B cell (primary cell): ENCODE measurements at regions not wholly inside any gene's neighbourhood (a gene's known extent, or its start where the extent isn't known, plus 50 kb on each side); places are given as distances from the start of the nearest gene placed in this dataset.

Experiments used
- ATAC-seq: fragments of 200-7000 bp; cut with Tn5 transposase; one replicate; pipeline ENCODE4 v1.10.0; 2021; ENCODE audit warnings: low read depth, mild to moderate bottlenecking, moderate number of reproducible peaks, moderate library complexity
- CTCF ChIA-PET: fragments of 350-600 bp; sonication (Branson Sonifier 250); formaldehyde crosslinking; loops from one replicate; lab custom pipeline; 2021; ENCODE audit warnings: antibody characterized with exemption, inconsistent platforms; lab: Charles Lee
- POLR2A ChIA-PET: fragments of 350-600 bp; sonication (Branson Sonifier 250); formaldehyde crosslinking; loops from one replicate; lab custom pipeline; 2021; ENCODE audit warnings: antibody characterized with exemption; lab: Charles Lee
- DNase-seq: peaks from one replicate; pipeline ENCODE4 v3.0.0; 2013
- H2AFZ ChIP-seq: 2 replicates; pipeline ENCODE4 v1.6.1; 2012; ENCODE audit warnings: mild to moderate bottlenecking, low read depth, low read length; ENCODE audit not compliant: insufficient read depth, poor library complexity, severe bottlenecking
- H3K27ac ChIP-seq, 2 donors: 1 replicate in 1 of 2; 2 replicates in 1 of 2; pipeline ENCODE4 v1.5.1; 2012 to 2013; ENCODE audit warnings: low read length in 2 of 2, mild to moderate bottlenecking in 2 of 2, moderate library complexity in 1 of 2
- H3K27me3 ChIP-seq, 4 experiments: fragments of 200-600 bp in 1 of 4; sonication (generic) in 1 of 4; replicated peaks in 1 of 4; 1 replicate in 2 of 4; 2 replicates in 2 of 4; pipeline versions ENCODE4 v1.6.1 to v1.7.0; 2013 to 2016; ENCODE audit warnings: low read length in 3 of 4, mild to moderate bottlenecking in 2 of 4, mixed read lengths in 1 of 4, moderate library complexity in 1 of 4; ENCODE audit not compliant: insufficient read depth in 4 of 4, control insufficient read depth in 3 of 4; ENCODE audit errors: control extremely low read depth in 1 of 4
- H3K36me3 ChIP-seq, 2 experiments: replicated peaks in 1 of 2; 1 replicate in 1 of 2; 2 replicates in 1 of 2; pipeline versions ENCODE4 v1.6.1 to v1.7.1; 2013; ENCODE audit warnings: low read length in 1 of 2; ENCODE audit not compliant: insufficient read depth in 2 of 2, control insufficient read depth in 1 of 2; ENCODE audit errors: control extremely low read depth in 1 of 2, extremely low read depth in 1 of 2
- H3K4me1 ChIP-seq, 2 donors: fragments of 200-600 bp in 1 of 2; sonication (generic) in 1 of 2; 1 replicate in 1 of 2; 2 replicates in 1 of 2; pipeline versions ENCODE4 v1.5.1 to v1.6.1; 2013 to 2017; ENCODE audit warnings: low read length in 2 of 2; ENCODE audit not compliant: control insufficient read depth in 2 of 2, insufficient read depth in 2 of 2
- H3K4me2 ChIP-seq: replicated peaks from 2 replicates; pipeline ENCODE3; 2012; ENCODE audit warnings: mild to moderate bottlenecking, low read depth, low read length; ENCODE audit not compliant: poor library complexity, severe bottlenecking
- H3K4me3 ChIP-seq, 5 experiments: fragments of 200-600 bp in 1 of 5; sonication (generic) in 1 of 5; 1 replicate in 3 of 5; 2 replicates in 2 of 5; pipeline versions ENCODE4 v1.5.1 to v1.7.0; 2011 to 2016; ENCODE audit warnings: low read length in 4 of 5, mild to moderate bottlenecking in 4 of 5, low read depth in 2 of 5, control low read depth in 1 of 5, moderate library complexity in 1 of 5; ENCODE audit not compliant: insufficient read depth in 1 of 5; ENCODE audit errors: control extremely low read depth in 1 of 5, extremely low read depth in 1 of 5
- H3K79me2 ChIP-seq: fragments of 200-600 bp; sonication (generic); one replicate; pipeline ENCODE4 v1.6.0; 2016; ENCODE audit warnings: low read length; ENCODE audit not compliant: control insufficient read depth, insufficient read depth
- H3K9ac ChIP-seq: fragments of 200-600 bp; sonication (generic); 2 replicates; pipeline ENCODE4 v1.6.1; 2017; ENCODE audit warnings: mild to moderate bottlenecking, low read length, moderate library complexity
- H3K9me3 ChIP-seq, 3 donors: one replicate each; pipeline versions ENCODE4 v1.6.1 to v1.7.1; 2013; ENCODE audit warnings: low read length in 2 of 3; ENCODE audit not compliant: control insufficient read depth in 2 of 3, insufficient read depth in 1 of 3; ENCODE audit errors: control extremely low read depth in 1 of 3
- H4K20me1 ChIP-seq: 2 replicates; pipeline ENCODE4 v1.6.0; 2012; ENCODE audit warnings: mild to moderate bottlenecking, low read length; ENCODE audit not compliant: insufficient read depth, control insufficient read depth, poor library complexity, severe bottlenecking
- H3K27ac Mint-ChIP-seq: one replicate; pipeline ENCODE4 v1.8.0; 2021; ENCODE audit warnings: mixed read lengths
- H3K27me3 Mint-ChIP-seq: one replicate; pipeline ENCODE4 v1.8.0; 2021; ENCODE audit warnings: mixed read lengths
- H3K4me1 Mint-ChIP-seq: one replicate; pipeline ENCODE4 v1.8.0; 2021; ENCODE audit warnings: mixed read lengths
- H3K4me3 Mint-ChIP-seq: one replicate; pipeline ENCODE4 v1.8.0; 2021; ENCODE audit warnings: mixed read lengths
- H3K9me3 Mint-ChIP-seq: one replicate; pipeline ENCODE4 v1.8.0; 2022; ENCODE audit warnings: mixed read lengths; ENCODE audit not compliant: insufficient read depth
- EZH2 ChIP-seq: IDR thresholded peaks from 2 replicates; pipeline ENCODE4 v1.6.1; 2012; ENCODE audit warnings: borderline replicate concordance, low read depth, mild to moderate bottlenecking, moderate library complexity, low read length; ENCODE audit not compliant: insufficient read depth, poor library complexity, severe bottlenecking
- WGBS: methylation state at CpG from one replicate; pipeline ENCODE4 v1.1.5; 2013; ENCODE audit warnings: missing lambda C conversion rate; ENCODE audit not compliant: insufficient coverage; 5-methylcytosine and 5-hydroxymethylcytosine counted together
- intact Hi-C: fragments of 100-400 bp; cut with micrococcal nuclease; formaldehyde crosslinking; loops from one replicate; pipeline ENCODE4 v1.10.0; 2022
- TF ChIP-seq, protein P1 (sequence below): fragments of 200-600 bp; IDR thresholded peaks from one replicate; pipeline ENCODE4 v1.8.0; 2022; ENCODE audit warnings: antibody characterized with exemption, mild to moderate bottlenecking

GRCh38 chr3:6439824-6440223 is 421.1 kb upstream of the GRM7 start:
- ATAC-seq (no peak), DNase-seq (no peak)
- Histone ChIP-seq H3K36me3 (no peaks in the 10 kb centered on the region), H3K4me1 (no peaks in the 10 kb centered on the region), H3K4me3 (no peak overlapping the region), H3K4me2 (no peak overlapping the region), H4K20me1 (no peaks in the 10 kb centered on the region), H3K9me3 (no peaks in the 10 kb centered on the region), H3K27me3 (no peaks in the 10 kb centered on the region), H3K27ac (no peak overlapping the region), H3K79me2 (no peaks in the 10 kb centered on the region), H3K9ac (no peak overlapping the region), H2AFZ (no peak overlapping the region)
- ChIA-PET CTCF (no interaction called here), POLR2A (no interaction called here)
- H3K27me3 Mint-ChIP-seq = no peaks in the 10 kb centered on the region
- WGBS = no CpG with 5 or more reads among the region's 1 CpG
- H3K4me3 Mint-ChIP-seq = no peak overlapping the region
- intact Hi-C loops = no loop called here
- no peak overlapping the region for H3K27ac Mint-ChIP-seq
- H3K4me1 Mint-ChIP-seq = no peaks in the 10 kb centered on the region
- no peaks in the 10 kb centered on the region for H3K9me3 Mint-ChIP-seq
- TF ChIP-seq, protein P1, sequence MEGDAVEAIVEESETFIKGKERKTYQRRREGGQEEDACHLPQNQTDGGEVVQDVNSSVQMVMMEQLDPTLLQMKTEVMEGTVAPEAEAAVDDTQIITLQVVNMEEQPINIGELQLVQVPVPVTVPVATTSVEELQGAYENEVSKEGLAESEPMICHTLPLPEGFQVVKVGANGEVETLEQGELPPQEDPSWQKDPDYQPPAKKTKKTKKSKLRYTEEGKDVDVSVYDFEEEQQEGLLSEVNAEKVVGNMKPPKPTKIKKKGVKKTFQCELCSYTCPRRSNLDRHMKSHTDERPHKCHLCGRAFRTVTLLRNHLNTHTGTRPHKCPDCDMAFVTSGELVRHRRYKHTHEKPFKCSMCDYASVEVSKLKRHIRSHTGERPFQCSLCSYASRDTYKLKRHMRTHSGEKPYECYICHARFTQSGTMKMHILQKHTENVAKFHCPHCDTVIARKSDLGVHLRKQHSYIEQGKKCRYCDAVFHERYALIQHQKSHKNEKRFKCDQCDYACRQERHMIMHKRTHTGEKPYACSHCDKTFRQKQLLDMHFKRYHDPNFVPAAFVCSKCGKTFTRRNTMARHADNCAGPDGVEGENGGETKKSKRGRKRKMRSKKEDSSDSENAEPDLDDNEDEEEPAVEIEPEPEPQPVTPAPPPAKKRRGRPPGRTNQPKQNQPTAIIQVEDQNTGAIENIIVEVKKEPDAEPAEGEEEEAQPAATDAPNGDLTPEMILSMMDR = no peak
- no peak for TF ChIP-seq EZH2

- Histone ChIP-seq H3K27ac (no peak overlapping the region), H3K9me3 (peaks cover 0 to 5% (median 0%) of the 10 kb centered on the region in 3 donors), H3K9ac (no peak overlapping the region), H4K20me1 (no peaks in the 10 kb centered on the region), H3K36me3 (no peaks in the 10 kb centered on the region), H3K4me1 (no peaks in the 10 kb centered on the region), H3K79me2 (no peaks in the 10 kb centered on the region), H3K27me3 (no peaks in the 10 kb centered on the region), H2AFZ (no peak overlapping the region), H3K4me2 (no peak overlapping the region), H3K4me3 (no peak overlapping the region)
- Mint-ChIP-seq H3K9me3 (no peaks in the 10 kb centered on the region), H3K27ac (no peak overlapping the region), H3K4me1 (peaks cover 8% of the 10 kb centered on the region), H3K4me3 (no peak overlapping the region), H3K27me3 (no peaks in the 10 kb centered on the region)
- DNase-seq = no peak
- no peak for TF ChIP-seq EZH2
- TF ChIP-seq, protein P1 = no peak
- intact Hi-C loops = no loop called here
- ATAC-seq = no peak
- WGBS = 90% methylated on average over 1 of the region's 1 CpG
- ChIA-PET CTCF (no interaction called here), POLR2A (no interaction called here)
Measured at GRCh38 chr3:6444888-6445658, 415.8 kb upstream of the GRM7 start.
